Activated CD4-positive, CD25-positive, alpha-beta regulatory T cell treated with anti-CD3 and anti-CD28 coated beads, Interleukin-2, amount 50 U/mL, for 24 hours (primary cell): ENCODE measurements at regions not wholly inside any gene's neighbourhood (a gene's known extent, or its start where the extent isn't known, plus 50 kb on each side); places are given as distances from the start of the nearest gene placed in this dataset.

Experiments used
- ATAC-seq, 2 donors: fragments of 150-1000 bp; cut with Tn5 transposase; one replicate each; pipeline ENCODE4 v1.10.0; 2021; ENCODE audit warnings: mild to moderate bottlenecking in 1 of 2, moderate library complexity in 1 of 2

- ATAC-seq, result no peak
Measured at GRCh38 chr7:96928965-96929364, 76.4 kb upstream of the DLX6 start.

GRCh38 chr7:96931891-96932290 is 73.5 kb upstream of the DLX6 start:
- no peak for ATAC-seq

GRCh38 chr7:96933067-96933645 is 72.2 kb upstream of the DLX6 start:
- ATAC-seq, result no peak

DNA sequence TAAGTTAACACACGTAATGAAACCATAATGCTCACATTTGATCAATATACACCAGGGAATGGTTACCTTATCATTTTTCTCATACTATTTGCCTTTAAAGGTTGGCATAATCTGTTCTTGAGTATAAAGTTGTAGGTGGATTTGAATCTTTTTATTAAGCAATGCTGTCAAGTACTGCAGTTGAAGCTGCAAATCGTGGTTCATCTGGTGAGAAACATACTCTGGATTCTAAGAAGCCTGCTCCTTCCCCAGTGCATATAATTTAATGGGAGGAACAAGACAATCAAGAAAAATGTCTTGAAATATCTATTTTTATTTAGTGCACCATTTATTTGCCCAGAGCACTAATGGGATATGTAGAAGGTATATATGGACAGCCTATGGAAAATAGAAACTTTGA is 68.7 kb upstream of the DLX6 start:
- ATAC-seq, result no peak

DNA sequence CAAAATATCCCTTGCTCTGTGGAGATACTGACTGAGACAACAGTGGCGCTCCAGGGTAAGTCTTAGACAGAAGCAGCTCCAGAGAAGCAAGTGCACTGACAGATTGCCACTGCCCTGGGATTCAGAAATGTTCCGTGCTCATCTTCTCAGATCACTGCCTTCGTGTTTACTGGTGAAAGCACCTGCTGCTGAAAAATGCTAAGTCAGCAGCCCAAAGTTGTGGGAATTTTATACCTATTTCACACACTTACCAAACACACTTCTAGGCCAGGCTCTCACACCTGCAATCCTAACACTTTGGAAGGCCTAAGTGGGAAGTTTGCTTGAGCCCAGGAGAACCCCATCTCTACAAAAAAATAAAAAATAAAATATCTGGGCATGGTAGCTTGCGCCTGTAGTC is 63.2 kb upstream of the DLX6 start:
- ATAC-seq, result no peak

- ATAC-seq, result no peak
Measured at GRCh38 chr7:96949766-96950165, 55.6 kb upstream of the DLX6 start.

DNA sequence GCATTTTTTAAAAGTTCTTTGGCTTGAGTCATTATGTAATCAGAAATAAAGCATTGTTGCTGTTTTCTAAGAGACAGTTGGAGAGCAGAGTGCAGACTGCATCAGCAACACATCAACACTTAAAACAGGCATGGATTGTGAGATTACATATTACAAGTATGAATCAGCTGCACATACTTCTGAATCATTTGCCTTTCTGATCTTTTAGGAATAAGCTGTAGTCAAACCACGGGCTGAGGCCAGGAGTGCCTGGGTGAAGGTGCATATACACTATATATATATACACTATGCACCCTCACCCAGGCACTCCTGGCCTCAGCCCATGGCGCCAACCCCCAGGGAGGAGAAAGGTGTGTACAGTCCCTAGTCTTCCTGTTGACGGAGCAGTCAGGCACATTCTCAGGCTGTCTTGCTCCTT is 52.4 kb upstream of the DLX6 start:
- no peak for ATAC-seq

DNA sequence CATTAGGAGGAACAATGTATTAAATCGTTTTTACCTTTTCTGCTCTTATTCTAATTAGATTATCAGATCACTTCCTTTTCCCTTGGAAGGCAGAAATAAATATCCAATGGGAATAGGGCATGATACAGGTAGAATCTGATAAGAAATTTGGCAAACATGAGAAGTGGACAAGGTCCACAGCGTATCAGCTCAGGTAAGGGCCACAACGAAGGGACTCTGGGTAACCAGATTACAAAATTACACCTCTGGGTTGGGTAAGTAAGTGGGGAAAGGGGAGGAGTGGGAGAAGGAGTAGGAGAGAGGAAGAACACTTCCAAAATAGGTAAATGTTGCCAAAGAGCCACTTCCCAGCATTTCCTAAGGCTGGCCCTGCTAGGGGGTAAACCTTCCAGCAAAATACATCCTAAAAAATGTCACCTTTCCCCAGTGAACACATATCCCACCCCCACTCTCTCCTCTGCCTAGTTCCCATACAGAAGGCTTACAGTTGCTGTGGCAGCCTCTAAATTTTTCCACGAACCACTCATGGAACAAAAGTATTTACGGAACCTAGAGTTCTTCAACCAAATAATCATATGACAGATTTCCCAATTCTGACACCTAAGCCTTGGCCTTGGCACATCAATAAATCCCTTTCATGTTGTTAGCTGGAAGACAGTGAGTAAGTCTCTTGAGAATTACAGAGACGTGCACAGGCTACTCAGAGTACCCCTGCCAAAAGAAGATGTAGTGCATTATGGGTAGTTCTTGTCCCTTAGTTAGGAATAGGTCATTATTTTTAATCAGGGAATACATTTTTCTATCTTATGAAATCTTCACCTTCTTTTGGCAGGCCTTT is 51.5 kb upstream of the DLX6 start:
- no peak for ATAC-seq
